Duodenal mucosa (tissue), 2 donors: ENCODE measurements at regions not wholly inside any gene's neighbourhood (a gene's known extent, or its start where the extent isn't known, plus 50 kb on each side); places are given as distances from the start of the nearest gene placed in this dataset.

ENCODE experiments used
- H3K27ac ChIP-seq: one replicate; pipeline ENCODE4 v1.7.0; 2013; ENCODE audit warnings: low read depth, low read length
- H3K27me3 ChIP-seq, 2 donors: one replicate each; pipeline ENCODE4 v1.7.0; 2013; ENCODE audit warnings: low read length in 2 of 2, control low read depth in 1 of 2; ENCODE audit not compliant: insufficient read depth in 2 of 2, control insufficient read depth in 1 of 2
- H3K36me3 ChIP-seq, 2 donors: one replicate each; pipeline ENCODE4 v1.7.0; 2013; ENCODE audit warnings: low read length in 2 of 2, control low read depth in 1 of 2; ENCODE audit not compliant: insufficient read depth in 2 of 2, control insufficient read depth in 1 of 2
- H3K4me1 ChIP-seq, 2 donors: one replicate each; pipeline ENCODE4 v1.7.0; 2013; ENCODE audit warnings: low read length in 2 of 2, control low read depth in 1 of 2; ENCODE audit not compliant: insufficient read depth in 2 of 2, control insufficient read depth in 1 of 2
- H3K4me3 ChIP-seq, 2 donors: one replicate each; pipeline ENCODE4 v1.7.0; 2013; ENCODE audit warnings: low read length in 2 of 2, low read depth in 1 of 2
- H3K9ac ChIP-seq, 2 donors: one replicate each; pipeline ENCODE4 v1.7.0; 2013; ENCODE audit warnings: low read length in 2 of 2, low read depth in 1 of 2
- H3K9me3 ChIP-seq, 2 donors: one replicate each; pipeline ENCODE4 v1.7.0; 2013; ENCODE audit warnings: low read length in 2 of 2, control low read depth in 1 of 2; ENCODE audit not compliant: control insufficient read depth in 1 of 2

DNA sequence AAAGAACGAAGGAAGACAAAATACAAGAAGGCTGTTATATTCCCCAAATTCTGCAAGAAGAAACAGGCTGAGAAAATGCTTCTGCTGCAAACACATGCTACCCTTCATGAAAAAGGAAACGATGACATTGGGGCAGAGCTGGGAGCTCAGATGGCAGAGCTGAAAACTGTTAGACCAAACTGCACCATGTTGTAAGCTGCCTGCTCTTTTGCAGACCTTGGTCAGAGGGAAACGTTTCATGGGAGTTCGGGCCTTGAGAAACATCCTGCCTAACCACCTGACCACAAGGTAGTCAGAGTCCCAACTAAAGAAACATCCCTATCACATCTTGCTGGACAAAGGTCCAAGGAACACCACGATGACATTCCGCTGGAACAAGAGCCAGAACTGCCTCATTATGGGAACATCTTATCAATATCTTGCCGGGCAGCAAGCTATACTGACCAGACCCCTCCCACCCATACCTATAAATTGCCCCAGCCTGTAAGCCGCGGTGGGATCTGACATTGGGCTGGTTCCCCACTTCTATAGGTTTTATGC, 110.7 kb upstream of the CTSC start:
- Histone ChIP-seq H3K9me3 (no peaks in the 10 kb centered on the region), H3K4me1 (peaks cover 0 to 3% of the 10 kb centered on the region in 2 donors), H3K4me3 (no peak overlapping the region), H3K9ac (no peak overlapping the region), H3K27ac (no peak overlapping the region), H3K27me3 (no peaks in the 10 kb centered on the region), H3K36me3 (no peaks in the 10 kb centered on the region)

- H3K9me3 ChIP-seq: no peaks in the 10 kb centered on the region
- no peak overlapping the region for H3K4me3 ChIP-seq
- no peak overlapping the region for H3K27ac ChIP-seq
- peaks cover 0 to 3% of the 10 kb centered on the region in 2 donors for H3K4me1 ChIP-seq
- H3K36me3 ChIP-seq: no peaks in the 10 kb centered on the region
- no peaks in the 10 kb centered on the region for H3K27me3 ChIP-seq
- no peak overlapping the region for H3K9ac ChIP-seq
Measured at GRCh38 chr11:88447281-88447680, 109.7 kb upstream of the CTSC start.

GRCh38 chr11:88439356-88439755, 101.8 kb upstream of the CTSC start:
- H3K27me3 ChIP-seq: no peaks in the 10 kb centered on the region
- peaks cover 0 to 3% of the 10 kb centered on the region in 2 donors for H3K4me1 ChIP-seq
- no peaks in the 10 kb centered on the region for H3K9me3 ChIP-seq
- H3K27ac ChIP-seq: no peak overlapping the region
- no peak overlapping the region for H3K4me3 ChIP-seq
- H3K9ac ChIP-seq: no peak overlapping the region
- no peaks in the 10 kb centered on the region for H3K36me3 ChIP-seq

DNA sequence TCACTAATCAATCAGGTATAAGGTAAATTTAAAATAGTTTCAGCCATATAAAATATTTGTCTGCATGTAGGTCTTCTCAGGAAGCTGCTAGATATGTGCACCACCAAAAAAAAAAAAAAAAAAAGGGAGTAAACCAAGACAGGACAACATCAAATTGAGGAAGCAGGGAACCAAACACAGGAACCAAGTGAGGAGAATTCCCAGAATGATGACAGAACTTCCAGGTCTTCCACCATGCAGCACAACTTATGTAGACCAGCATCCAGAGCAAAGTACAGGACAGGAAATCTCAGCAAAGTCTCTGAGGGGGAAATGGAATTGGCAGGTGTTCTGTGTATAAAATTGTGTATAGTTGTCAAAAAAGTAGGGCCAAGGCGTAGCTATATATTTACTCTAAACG, 101.2 kb upstream of the CTSC start:
- no peak overlapping the region for H3K27ac ChIP-seq
- no peaks in the 10 kb centered on the region for H3K27me3 ChIP-seq
- H3K4me1 ChIP-seq: peaks cover 0 to 3% of the 10 kb centered on the region in 2 donors
- no peak overlapping the region for H3K9ac ChIP-seq
- no peak overlapping the region for H3K4me3 ChIP-seq
- no peaks in the 10 kb centered on the region for H3K36me3 ChIP-seq
- H3K9me3 ChIP-seq: no peaks in the 10 kb centered on the region

GRCh38 chr11:88435415-88435814, 97.9 kb upstream of the CTSC start:
- Histone ChIP-seq H3K9ac (no peak overlapping the region), H3K36me3 (no peaks in the 10 kb centered on the region), H3K27ac (no peak overlapping the region), H3K4me1 (no peaks in the 10 kb centered on the region), H3K27me3 (no peaks in the 10 kb centered on the region), H3K4me3 (no peak overlapping the region), H3K9me3 (no peaks in the 10 kb centered on the region)

GRCh38 chr11:88434333-88434976, 96.9 kb upstream of the CTSC start:
- H3K9me3 ChIP-seq: no peaks in the 10 kb centered on the region
- no peaks in the 10 kb centered on the region for H3K4me1 ChIP-seq
- H3K27ac ChIP-seq: no peak overlapping the region
- H3K27me3 ChIP-seq: no peaks in the 10 kb centered on the region
- no peak overlapping the region for H3K9ac ChIP-seq
- H3K4me3 ChIP-seq: no peak overlapping the region
- no peaks in the 10 kb centered on the region for H3K36me3 ChIP-seq

DNA sequence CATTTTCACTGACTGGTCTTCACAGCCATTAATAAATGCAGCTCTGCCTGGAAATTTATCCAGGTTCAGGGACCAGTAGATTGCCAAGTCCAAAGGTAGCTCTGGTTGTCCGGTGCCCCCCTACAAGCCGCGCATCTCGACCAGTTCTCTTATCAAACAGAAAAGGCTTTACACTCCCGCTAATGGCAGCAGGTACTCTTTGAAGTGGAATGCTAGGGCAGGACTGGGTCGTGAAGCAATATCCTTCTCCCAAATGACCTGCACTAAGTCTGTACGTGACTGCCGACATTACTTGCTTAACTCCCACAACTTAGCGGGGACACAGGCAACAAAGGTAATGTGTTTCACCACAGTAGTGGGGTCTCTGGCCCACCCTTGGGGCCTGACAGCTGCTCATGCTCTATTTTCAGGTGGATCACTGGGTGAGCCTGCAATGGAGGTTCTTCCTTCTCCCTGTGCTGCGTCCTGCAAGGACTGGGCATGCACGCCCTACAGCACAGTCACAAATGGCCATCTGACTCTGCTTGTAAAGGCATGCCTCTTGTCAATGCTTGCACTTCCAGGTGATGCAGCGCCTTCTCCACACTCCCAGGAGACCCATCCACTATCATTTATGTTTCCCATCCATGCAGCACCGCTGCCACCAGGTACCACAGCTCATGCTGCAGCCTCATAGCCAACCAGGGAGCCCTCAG, 96.1 kb upstream of the CTSC start:
- Histone ChIP-seq H3K36me3 (no peaks in the 10 kb centered on the region), H3K9ac (no peak overlapping the region), H3K27ac (no peak overlapping the region), H3K4me3 (no peak overlapping the region), H3K27me3 (no peaks in the 10 kb centered on the region), H3K9me3 (no peaks in the 10 kb centered on the region), H3K4me1 (no peaks in the 10 kb centered on the region)

GRCh38 chr11:88431675-88432341, 94.3 kb upstream of the CTSC start:
- Histone ChIP-seq H3K4me1 (no peaks in the 10 kb centered on the region), H3K36me3 (no peaks in the 10 kb centered on the region), H3K9me3 (no peaks in the 10 kb centered on the region), H3K27me3 (no peaks in the 10 kb centered on the region), H3K27ac (no peak overlapping the region), H3K9ac (no peak overlapping the region), H3K4me3 (no peak overlapping the region)

DNA sequence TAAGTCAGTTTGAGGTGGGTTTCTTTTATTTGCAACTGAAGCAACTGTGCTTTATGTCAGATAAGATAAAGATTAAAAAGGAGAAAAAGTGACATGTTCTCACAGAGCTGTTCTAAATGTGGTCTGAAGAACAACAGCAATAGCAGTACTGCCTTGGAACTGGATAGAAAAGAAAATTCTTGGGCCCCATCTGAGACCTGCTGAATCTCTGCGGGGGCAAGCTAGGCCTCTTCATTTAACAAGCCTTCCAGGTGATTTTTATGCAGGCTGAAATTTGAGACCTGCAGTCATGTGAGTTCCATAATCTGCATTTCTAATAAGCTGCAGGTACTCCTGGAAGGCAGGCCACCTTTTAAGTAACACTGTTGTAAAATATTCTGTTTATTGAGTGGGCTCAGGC, 91.4 kb upstream of the CTSC start:
- H3K27me3 ChIP-seq: no peaks in the 10 kb centered on the region
- H3K27ac ChIP-seq: no peak overlapping the region
- no peak overlapping the region for H3K4me3 ChIP-seq
- no peaks in the 10 kb centered on the region for H3K4me1 ChIP-seq
- no peak overlapping the region for H3K9ac ChIP-seq
- no peaks in the 10 kb centered on the region for H3K9me3 ChIP-seq
- no peaks in the 10 kb centered on the region for H3K36me3 ChIP-seq

DNA sequence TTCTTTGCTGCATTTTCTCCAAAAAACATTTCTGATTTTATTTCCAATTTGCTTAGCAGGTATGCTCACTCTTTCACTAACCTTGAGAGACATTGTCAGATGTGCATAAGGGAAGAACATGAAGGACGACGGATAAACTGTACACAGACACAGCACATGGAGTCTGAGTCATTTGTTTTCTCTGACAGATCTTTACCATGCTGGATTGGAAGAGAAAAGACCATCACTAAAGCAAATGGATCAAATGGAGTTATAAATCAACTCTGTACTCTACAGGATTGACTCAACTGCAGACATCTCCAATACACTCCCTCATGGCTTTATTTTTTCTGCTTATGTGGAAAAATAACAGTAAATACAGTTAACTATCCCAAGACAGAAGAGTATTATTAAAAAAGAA, 90.2 kb upstream of the CTSC start:
- Histone ChIP-seq H3K4me3 (no peak overlapping the region), H3K36me3 (no peaks in the 10 kb centered on the region), H3K27me3 (no peaks in the 10 kb centered on the region), H3K9ac (no peak overlapping the region), H3K9me3 (no peaks in the 10 kb centered on the region), H3K4me1 (no peaks in the 10 kb centered on the region), H3K27ac (no peak overlapping the region)
